ENCODE measurements at regions not wholly inside any gene's neighbourhood (a gene's known extent, or its start where the extent isn't known, plus 50 kb on each side); places are given as distances from the start of the nearest gene placed in this dataset.

DNA sequence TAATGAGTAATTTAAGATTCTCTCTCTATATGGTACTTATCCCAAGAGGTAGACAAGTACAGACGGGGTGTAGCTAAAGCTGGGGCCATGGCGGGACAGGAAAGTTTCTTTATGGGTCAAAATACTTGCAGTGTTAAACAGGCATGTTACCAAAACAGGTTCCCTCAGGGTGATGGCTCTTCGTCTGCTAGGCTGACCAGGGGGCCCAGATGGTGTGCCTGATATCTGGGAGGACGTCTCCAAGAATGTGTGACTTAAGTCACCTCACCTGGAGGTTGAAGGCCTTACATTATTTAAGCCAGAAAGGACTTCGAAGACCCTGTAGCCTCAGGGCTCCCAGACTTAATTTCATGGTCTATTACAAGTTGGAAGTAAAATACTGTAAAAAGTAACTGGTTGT lies 52.7 kb upstream of the FMOD start (continued):
- TF ChIP-seq, protein P1, sequence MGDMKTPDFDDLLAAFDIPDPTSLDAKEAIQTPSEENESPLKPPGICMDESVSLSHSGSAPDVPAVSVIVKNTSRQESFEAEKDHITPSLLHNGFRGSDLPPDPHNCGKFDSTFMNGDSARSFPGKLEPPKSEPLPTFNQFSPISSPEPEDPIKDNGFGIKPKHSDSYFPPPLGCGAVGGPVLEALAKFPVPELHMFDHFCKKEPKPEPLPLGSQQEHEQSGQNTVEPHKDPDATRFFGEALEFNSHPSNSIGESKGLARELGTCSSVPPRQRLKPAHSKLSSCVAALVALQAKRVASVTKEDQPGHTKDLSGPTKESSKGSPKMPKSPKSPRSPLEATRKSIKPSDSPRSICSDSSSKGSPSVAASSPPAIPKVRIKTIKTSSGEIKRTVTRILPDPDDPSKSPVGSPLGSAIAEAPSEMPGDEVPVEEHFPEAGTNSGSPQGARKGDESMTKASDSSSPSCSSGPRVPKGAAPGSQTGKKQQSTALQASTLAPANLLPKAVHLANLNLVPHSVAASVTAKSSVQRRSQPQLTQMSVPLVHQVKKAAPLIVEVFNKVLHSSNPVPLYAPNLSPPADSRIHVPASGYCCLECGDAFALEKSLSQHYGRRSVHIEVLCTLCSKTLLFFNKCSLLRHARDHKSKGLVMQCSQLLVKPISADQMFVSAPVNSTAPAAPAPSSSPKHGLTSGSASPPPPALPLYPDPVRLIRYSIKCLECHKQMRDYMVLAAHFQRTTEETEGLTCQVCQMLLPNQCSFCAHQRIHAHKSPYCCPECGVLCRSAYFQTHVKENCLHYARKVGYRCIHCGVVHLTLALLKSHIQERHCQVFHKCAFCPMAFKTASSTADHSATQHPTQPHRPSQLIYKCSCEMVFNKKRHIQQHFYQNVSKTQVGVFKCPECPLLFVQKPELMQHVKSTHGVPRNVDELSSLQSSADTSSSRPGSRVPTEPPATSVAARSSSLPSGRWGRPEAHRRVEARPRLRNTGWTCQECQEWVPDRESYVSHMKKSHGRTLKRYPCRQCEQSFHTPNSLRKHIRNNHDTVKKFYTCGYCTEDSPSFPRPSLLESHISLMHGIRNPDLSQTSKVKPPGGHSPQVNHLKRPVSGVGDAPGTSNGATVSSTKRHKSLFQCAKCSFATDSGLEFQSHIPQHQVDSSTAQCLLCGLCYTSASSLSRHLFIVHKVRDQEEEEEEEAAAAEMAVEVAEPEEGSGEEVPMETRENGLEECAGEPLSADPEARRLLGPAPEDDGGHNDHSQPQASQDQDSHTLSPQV (IDR thresholded peaks at IDR 0.05) = no peak

DNA sequence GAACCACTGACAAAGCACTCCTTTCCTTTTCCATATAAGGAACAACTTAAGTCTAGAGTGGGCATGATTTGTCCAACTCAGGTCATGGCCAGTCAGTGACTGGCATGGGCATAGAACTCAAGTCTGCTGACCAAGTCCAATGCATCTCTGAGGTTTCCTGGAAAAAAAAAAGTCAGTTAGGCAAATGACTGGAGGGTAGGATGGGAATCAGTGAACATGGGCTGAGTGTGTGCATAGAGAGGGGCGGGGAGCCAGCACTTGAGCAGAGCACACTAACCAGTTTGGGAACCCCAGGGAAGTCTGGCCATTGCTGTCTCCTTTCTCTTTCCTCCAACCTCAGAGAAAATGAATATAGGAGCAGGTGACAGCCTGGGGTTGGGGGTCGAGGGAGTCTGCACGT lies 53.6 kb upstream of the FMOD start:
- BruUV-seq (replicated peaks) = no TSS peak
- DNase-seq (ENCODE audit: low read depth, low spot score) (no peak), ATAC-seq (no peak), FAIRE-seq (no peak)
- no peak overlapping the region for H2AFZ ChIP-seq (ENCODE audit: control insufficient read depth, low read depth, low read length)
- H3K27me3 ChIP-seq (replicated peaks in 1 of 2; ENCODE audit: control insufficient read depth in 2 of 2, insufficient read depth in 2 of 2, low read length in 1 of 2) = no peaks in the 10 kb centered on the region; a peak in 1 of 4 replicates
- no peaks in the 10 kb centered on the region; the same call in 2 of the 3 replicates for H3K9me3 ChIP-seq (replicated peaks; ENCODE audit: control insufficient read depth, insufficient read depth, low read length)
- CTCF ChIA-PET = no interaction called here
- H3K4me3 ChIP-seq = no peak overlapping the region
- H3K79me2 ChIP-seq (ENCODE audit: control insufficient read depth, insufficient read depth, low read length) = no peaks in the 10 kb centered on the region
- SMC1A ChIA-PET (ENCODE audit: uncharacterized antibody, unreplicated experiment) = no interaction called here
- no peak for TF ChIP-seq JUNB (IDR thresholded peaks at IDR 0.05)
- TF ChIP-seq YY1 (IDR thresholded peaks at IDR 0.05; ENCODE audit: low read depth, low read length) = no peak
- TF ChIP-seq JUND (IDR thresholded peaks at IDR 0.05; ENCODE audit: low read depth, low read length) = no peak
- TF ChIP-seq RAD51 (IDR thresholded peaks at IDR 0.05) = no peak
- TF ChIP-seq, protein P2, sequence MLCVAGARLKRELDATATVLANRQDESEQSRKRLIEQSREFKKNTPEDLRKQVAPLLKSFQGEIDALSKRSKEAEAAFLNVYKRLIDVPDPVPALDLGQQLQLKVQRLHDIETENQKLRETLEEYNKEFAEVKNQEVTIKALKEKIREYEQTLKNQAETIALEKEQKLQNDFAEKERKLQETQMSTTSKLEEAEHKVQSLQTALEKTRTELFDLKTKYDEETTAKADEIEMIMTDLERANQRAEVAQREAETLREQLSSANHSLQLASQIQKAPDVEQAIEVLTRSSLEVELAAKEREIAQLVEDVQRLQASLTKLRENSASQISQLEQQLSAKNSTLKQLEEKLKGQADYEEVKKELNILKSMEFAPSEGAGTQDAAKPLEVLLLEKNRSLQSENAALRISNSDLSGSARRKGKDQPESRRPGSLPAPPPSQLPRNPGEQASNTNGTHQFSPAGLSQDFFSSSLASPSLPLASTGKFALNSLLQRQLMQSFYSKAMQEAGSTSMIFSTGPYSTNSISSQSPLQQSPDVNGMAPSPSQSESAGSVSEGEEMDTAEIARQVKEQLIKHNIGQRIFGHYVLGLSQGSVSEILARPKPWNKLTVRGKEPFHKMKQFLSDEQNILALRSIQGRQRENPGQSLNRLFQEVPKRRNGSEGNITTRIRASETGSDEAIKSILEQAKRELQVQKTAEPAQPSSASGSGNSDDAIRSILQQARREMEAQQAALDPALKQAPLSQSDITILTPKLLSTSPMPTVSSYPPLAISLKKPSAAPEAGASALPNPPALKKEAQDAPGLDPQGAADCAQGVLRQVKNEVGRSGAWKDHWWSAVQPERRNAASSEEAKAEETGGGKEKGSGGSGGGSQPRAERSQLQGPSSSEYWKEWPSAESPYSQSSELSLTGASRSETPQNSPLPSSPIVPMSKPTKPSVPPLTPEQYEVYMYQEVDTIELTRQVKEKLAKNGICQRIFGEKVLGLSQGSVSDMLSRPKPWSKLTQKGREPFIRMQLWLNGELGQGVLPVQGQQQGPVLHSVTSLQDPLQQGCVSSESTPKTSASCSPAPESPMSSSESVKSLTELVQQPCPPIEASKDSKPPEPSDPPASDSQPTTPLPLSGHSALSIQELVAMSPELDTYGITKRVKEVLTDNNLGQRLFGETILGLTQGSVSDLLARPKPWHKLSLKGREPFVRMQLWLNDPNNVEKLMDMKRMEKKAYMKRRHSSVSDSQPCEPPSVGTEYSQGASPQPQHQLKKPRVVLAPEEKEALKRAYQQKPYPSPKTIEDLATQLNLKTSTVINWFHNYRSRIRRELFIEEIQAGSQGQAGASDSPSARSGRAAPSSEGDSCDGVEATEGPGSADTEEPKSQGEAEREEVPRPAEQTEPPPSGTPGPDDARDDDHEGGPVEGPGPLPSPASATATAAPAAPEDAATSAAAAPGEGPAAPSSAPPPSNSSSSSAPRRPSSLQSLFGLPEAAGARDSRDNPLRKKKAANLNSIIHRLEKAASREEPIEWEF (IDR thresholded peaks at IDR 0.05; ENCODE audit: insufficient replicate concordance, low read depth, low read length) = no peak
- in situ Hi-C loops (cut with MboI) = no loop called here
- 3% methylated on average over 3 of the region's 3 CpGs for WGBS (ENCODE audit: insufficient coverage, insufficient replicate concordance, low lambda C conversion rate, missing lambda C conversion rate)
- no peaks in the 10 kb centered on the region for H4K20me1 ChIP-seq (ENCODE audit: control insufficient read depth, insufficient read depth)
- H3K9ac ChIP-seq (ENCODE audit: control insufficient read depth, insufficient read depth, low read length) = no peak overlapping the region
- no peak overlapping the region for H3K4me2 ChIP-seq (ENCODE audit: control insufficient read depth, insufficient read depth)
- no peaks in the 10 kb centered on the region for H3K36me3 ChIP-seq (ENCODE audit: control insufficient read depth in 2 of 2, insufficient read depth in 2 of 2, low read length in 1 of 2)
- POLR2A ChIA-PET = no interaction called here
- RAD21 ChIA-PET (ENCODE audit: unreplicated experiment) = no interaction called here
- intact Hi-C loops (cut with micrococcal nuclease; ENCODE audit: unreplicated experiment) = no loop called here
- H3K4me1 ChIP-seq (ENCODE audit: control insufficient read depth, insufficient read depth, low read length) = no peaks in the 10 kb centered on the region
- H3K27ac ChIP-seq (ENCODE audit: control insufficient read depth, insufficient read depth) = no peak overlapping the region

Data from GM12878 (cell line).